HFFc6 (cell line): ENCODE measurements at regions not wholly inside any gene's neighbourhood (a gene's known extent, or its start where the extent isn't known, plus 50 kb on each side); places are given as distances from the start of the nearest gene placed in this dataset.

Experiments used
- DNase-seq: peaks from one replicate; pipeline ENCODE4 v3.0.0-alpha.2; 2018
- H3K27ac Mint-ChIP-seq: 2 replicates; pipeline ENCODE4 v1.8.0; 2020; ENCODE audit warnings: mild to moderate bottlenecking, mixed read lengths
- H3K27me3 Mint-ChIP-seq: 2 replicates; pipeline ENCODE4 v1.8.0; 2021; ENCODE audit warnings: mild to moderate bottlenecking, moderate library complexity, mixed read lengths; ENCODE audit not compliant: insufficient read depth
- H3K36me3 Mint-ChIP-seq: 2 replicates; pipeline ENCODE4 v1.8.0; 2021; ENCODE audit warnings: low read depth, mixed read lengths
- H3K4me1 Mint-ChIP-seq: 2 replicates; pipeline ENCODE4 v1.8.0; 2020; ENCODE audit warnings: low read depth, mixed read lengths
- H3K4me3 Mint-ChIP-seq: 2 replicates; pipeline ENCODE4 v1.8.0; 2020; ENCODE audit warnings: mild to moderate bottlenecking, moderate library complexity, mixed read lengths
- H3K9me3 Mint-ChIP-seq: 2 replicates; pipeline ENCODE4 v1.8.0; 2020; ENCODE audit warnings: mild to moderate bottlenecking, mixed read lengths
- TF ChIP-seq, protein P1 (sequence below): fragments of 200-600 bp; sonication (generic); IDR thresholded peaks from 2 replicates; pipeline ENCODE4 v1.5.0; 2021; ENCODE audit warnings: antibody characterized with exemption, mild to moderate bottlenecking

DNA sequence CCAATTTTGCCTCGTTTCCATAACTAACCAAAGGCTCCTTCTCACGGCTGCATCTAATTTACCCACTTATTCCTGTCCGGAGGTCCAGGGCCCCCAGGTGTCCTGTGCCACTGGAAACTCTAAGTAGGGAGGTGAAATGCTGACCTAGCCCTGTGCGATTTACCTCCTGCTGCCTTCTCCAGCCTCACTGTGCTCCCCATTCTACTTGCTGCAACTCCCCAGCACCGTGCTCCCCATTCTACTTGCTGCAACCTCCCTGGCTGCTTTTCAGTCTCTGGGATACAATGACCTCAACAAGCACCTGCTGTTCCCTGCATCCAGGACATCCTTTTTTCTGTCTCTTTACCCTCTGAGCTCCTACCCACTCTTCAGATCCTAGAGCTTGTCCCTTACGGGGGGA is 254.7 kb upstream of the PROK2 start:
- H3K27me3 Mint-ChIP-seq: peaks cover 16% of the 10 kb centered on the region
- DNase-seq: no peak
- no peak overlapping the region for H3K27ac Mint-ChIP-seq
- H3K4me3 Mint-ChIP-seq: no peak overlapping the region
- no peaks in the 10 kb centered on the region for H3K36me3 Mint-ChIP-seq
- peaks cover 8% of the 10 kb centered on the region for H3K4me1 Mint-ChIP-seq
- TF ChIP-seq, protein P1, sequence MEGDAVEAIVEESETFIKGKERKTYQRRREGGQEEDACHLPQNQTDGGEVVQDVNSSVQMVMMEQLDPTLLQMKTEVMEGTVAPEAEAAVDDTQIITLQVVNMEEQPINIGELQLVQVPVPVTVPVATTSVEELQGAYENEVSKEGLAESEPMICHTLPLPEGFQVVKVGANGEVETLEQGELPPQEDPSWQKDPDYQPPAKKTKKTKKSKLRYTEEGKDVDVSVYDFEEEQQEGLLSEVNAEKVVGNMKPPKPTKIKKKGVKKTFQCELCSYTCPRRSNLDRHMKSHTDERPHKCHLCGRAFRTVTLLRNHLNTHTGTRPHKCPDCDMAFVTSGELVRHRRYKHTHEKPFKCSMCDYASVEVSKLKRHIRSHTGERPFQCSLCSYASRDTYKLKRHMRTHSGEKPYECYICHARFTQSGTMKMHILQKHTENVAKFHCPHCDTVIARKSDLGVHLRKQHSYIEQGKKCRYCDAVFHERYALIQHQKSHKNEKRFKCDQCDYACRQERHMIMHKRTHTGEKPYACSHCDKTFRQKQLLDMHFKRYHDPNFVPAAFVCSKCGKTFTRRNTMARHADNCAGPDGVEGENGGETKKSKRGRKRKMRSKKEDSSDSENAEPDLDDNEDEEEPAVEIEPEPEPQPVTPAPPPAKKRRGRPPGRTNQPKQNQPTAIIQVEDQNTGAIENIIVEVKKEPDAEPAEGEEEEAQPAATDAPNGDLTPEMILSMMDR: no peak
- no peaks in the 10 kb centered on the region; the same call in 1 of the 2 replicates for H3K9me3 Mint-ChIP-seq

DNA sequence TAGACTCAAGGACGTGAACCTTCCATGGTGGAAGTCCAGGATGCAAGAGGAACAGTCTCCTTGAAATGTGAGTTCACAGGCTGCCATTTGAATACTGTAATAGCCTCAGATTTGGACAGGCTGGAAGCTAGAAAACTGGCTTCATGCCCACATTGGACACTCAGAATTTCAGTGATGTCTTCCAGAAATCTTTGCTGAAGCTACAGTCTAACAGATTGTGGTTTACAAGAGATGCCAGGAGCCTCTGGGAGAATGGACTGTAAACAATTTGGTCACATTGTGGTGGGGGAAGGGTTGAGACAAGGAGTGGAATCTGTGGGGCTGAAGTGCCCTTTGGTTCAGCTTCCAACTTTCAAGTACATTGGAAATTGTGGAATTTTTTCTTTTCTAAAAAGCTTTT is 252.0 kb upstream of the PROK2 start:
- H3K4me1 Mint-ChIP-seq: peaks cover 8% of the 10 kb centered on the region
- no peak overlapping the region for H3K27ac Mint-ChIP-seq
- TF ChIP-seq, protein P1: no peak
- DNase-seq: peak; percentile 18
- peaks cover 9% of the 10 kb centered on the region for H3K27me3 Mint-ChIP-seq
- H3K4me3 Mint-ChIP-seq: no peak overlapping the region
- H3K36me3 Mint-ChIP-seq: no peaks in the 10 kb centered on the region
- H3K9me3 Mint-ChIP-seq: no peaks in the 10 kb centered on the region; the same call in 1 of the 2 replicates

DNA sequence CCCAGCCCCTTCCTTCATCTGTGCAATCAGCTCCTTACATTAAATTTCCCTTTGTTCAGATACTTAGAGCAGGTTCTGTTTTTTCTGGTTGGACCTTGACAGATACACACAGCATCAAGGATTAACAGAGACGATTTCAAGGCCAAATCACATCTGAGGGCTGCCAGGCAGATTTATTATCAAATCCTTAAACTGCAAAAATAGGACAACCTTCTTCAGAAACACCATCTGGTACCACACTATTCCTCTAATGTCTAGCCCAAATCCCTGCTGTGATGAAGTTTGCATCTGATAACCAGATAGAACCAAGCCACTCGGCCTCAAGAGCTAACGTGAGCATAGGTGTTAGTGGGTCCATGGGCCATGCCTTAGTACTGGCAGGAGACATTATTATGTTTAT is 250.7 kb upstream of the PROK2 start:
- TF ChIP-seq, protein P1: no peak
- Mint-ChIP-seq H3K9me3 (no peaks in the 10 kb centered on the region; the same call in 1 of the 2 replicates), H3K27me3 (peaks cover 4% of the 10 kb centered on the region), H3K27ac (no peak overlapping the region), H3K36me3 (no peaks in the 10 kb centered on the region), H3K4me1 (peaks cover 21% of the 10 kb centered on the region), H3K4me3 (no peak overlapping the region)
- DNase-seq: no peak

DNA sequence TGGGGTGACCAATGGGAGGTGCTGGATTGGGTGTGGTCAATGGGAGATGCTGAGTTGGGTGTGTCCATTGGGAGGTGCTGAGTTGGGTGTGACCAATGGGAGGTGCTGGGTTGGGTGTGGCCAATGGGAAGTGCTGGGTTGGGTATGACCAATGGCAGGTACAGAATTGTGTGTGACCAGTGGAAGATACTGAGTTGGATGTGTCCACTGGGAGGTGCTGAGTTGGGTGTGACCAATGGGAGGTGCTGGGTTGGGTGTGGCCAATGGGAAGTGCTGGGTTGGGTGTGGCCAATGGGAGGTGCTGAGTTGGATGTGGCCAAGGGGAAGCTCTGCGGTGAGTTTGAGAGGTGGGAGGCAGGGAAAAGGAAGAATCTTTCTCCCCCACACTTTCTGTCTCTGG is 250.0 kb upstream of the PROK2 start:
- H3K27ac Mint-ChIP-seq: no peak overlapping the region
- no peaks in the 10 kb centered on the region for H3K36me3 Mint-ChIP-seq
- H3K4me1 Mint-ChIP-seq: peaks cover 21% of the 10 kb centered on the region
- TF ChIP-seq, protein P1: no peak
- no peak for DNase-seq
- H3K4me3 Mint-ChIP-seq: no peak overlapping the region
- peaks cover 2% of the 10 kb centered on the region for H3K27me3 Mint-ChIP-seq
- no peaks in the 10 kb centered on the region; the same call in 1 of the 2 replicates for H3K9me3 Mint-ChIP-seq

DNA sequence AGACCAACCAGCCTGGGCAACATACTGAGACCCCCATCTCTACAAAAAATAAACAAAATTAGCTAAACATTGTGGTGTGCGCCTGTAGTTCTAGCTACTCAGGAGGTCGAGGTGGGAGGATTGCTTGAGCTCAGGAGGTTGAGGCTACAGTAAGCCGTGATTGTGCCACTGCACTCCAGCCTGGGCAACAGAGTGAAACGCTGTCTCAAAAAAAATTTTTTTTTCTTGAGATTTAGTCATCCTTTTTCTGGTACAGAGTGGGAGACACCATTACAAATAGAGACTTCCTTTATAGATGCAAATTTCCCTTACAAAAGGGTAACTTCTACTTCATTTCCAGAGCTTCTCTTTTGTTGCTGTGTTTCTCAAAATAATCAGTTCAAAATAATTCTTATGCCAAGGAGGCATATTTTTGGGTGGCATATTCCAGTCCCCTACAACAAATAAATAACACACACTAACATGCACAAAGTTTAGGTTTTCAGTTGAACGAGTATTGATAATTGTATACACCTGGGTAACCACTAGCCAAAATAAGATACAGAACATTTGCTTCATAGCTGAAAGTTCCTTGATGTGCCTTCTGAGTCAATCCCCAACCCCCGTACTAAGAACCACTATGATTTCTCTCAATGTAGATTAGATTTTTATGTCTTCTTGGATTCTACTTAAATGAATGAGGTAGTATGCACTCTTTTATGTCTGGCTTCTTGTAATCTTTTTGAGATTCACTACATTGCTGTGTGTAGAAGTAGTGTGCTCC is 248.9 kb upstream of the PROK2 start:
- no peak overlapping the region for H3K4me3 Mint-ChIP-seq
- H3K27ac Mint-ChIP-seq: no peak overlapping the region
- peaks cover 21% of the 10 kb centered on the region for H3K4me1 Mint-ChIP-seq
- TF ChIP-seq, protein P1: no peak
- no peak for DNase-seq
- H3K27me3 Mint-ChIP-seq: no peaks in the 10 kb centered on the region; the same call in none of the 2 replicates
- H3K9me3 Mint-ChIP-seq: no peaks in the 10 kb centered on the region; the same call in 1 of the 2 replicates
- H3K36me3 Mint-ChIP-seq: no peaks in the 10 kb centered on the region
